Endothelial cell of umbilical vein (primary cell): ENCODE measurements at regions not wholly inside any gene's neighbourhood (a gene's known extent, or its start where the extent isn't known, plus 50 kb on each side); places are given as distances from the start of the nearest gene placed in this dataset.

Experiments
- BruUV-seq: library from RNA; stranded (reverse); fragments of 400-500 nt; replicated peaks from 2 replicates; lab custom pipeline; 2021; lab: Mats Ljungman, UMichigan
- CTCF ChIA-PET: fragments of 300-600, 350-600 bp; sonication (Branson Sonifier 250); formaldehyde crosslinking; loops from one replicate; lab custom pipeline; 2021; ENCODE audit warnings: antibody characterized with exemption, inconsistent platforms; lab: Charles Lee
- POLR2A ChIA-PET: fragments of 300-600, 350-600 bp; sonication (Branson Sonifier 250); formaldehyde crosslinking; loops from one replicate; lab custom pipeline; 2021; ENCODE audit warnings: antibody characterized with exemption, inconsistent platforms; lab: Charles Lee
- DNase-seq: peaks from one replicate; pipeline ENCODE4 v3.0.0-alpha.2; 2011; ENCODE audit warnings: low read depth, low spot score
- FAIRE-seq: peaks from 2 replicates; lab custom pipeline; 2011; peaks lifted over from hg19 to GRCh38; lab: Jason Lieb, UNC
- H2AFZ ChIP-seq: 2 replicates; pipeline ENCODE4 v1.6.0; 2012; ENCODE audit warnings: low read depth, low read length, control low read depth, inconsistent platforms
- H3K27ac ChIP-seq: 2 replicates; pipeline ENCODE4 v1.5.1; 2011; ENCODE audit warnings: low read depth, mild to moderate bottlenecking, control low read depth, low read length, moderate library complexity; ENCODE audit not compliant: insufficient read depth
- H3K27me3 ChIP-seq, 2 experiments: 2 replicates each; pipeline versions ENCODE4 v1.6.0 to v1.6.1; 2011; ENCODE audit warnings: low read length in 2 of 2, mixed read lengths in 1 of 2; ENCODE audit not compliant: control insufficient read depth in 2 of 2, insufficient read depth in 2 of 2
- H3K36me3 ChIP-seq, 2 experiments: 2 replicates in 1 of 2; 3 replicates in 1 of 2; pipeline ENCODE4 v1.5.1; 2011; ENCODE audit warnings: low read length in 2 of 2, mild to moderate bottlenecking in 1 of 2, moderate library complexity in 1 of 2; ENCODE audit not compliant: control insufficient read depth in 2 of 2, insufficient read depth in 2 of 2; ENCODE audit errors: extremely low read depth in 1 of 2
- H3K4me1 ChIP-seq: 3 replicates; pipeline ENCODE4 v1.5.1; 2011; ENCODE audit warnings: mild to moderate bottlenecking, low read length; ENCODE audit not compliant: control insufficient read depth, insufficient read depth; ENCODE audit errors: extremely low read depth
- H3K4me2 ChIP-seq: 2 replicates; pipeline ENCODE4 v1.6.1; 2011; ENCODE audit warnings: low read length, control low read depth, mixed read lengths; ENCODE audit not compliant: insufficient read depth
- H3K4me3 ChIP-seq, 3 experiments: fragments of 200-600 bp in 1 of 3; sonication (generic), shearing (Covaris generic) in 1 of 3; replicated peaks in 1 of 3; 2 replicates each; pipeline ENCODE4 v1.5.1; 2011 to 2016; ENCODE audit warnings: control low read depth in 3 of 3, low read length in 3 of 3, mild to moderate bottlenecking in 2 of 3, inconsistent platforms in 1 of 3, low read depth in 1 of 3, moderate library complexity in 1 of 3; ENCODE audit not compliant: insufficient read depth in 1 of 3
- H3K79me2 ChIP-seq: 2 replicates; pipeline ENCODE4 v1.6.0; 2012; ENCODE audit warnings: low read length, inconsistent platforms; ENCODE audit not compliant: control insufficient read depth, insufficient read depth
- H3K9ac ChIP-seq: replicated peaks from 2 replicates; pipeline ENCODE3; 2011; ENCODE audit warnings: low read length, control low read depth; ENCODE audit not compliant: insufficient read depth; ENCODE audit errors: extremely low read depth
- H3K9me1 ChIP-seq: replicated peaks from 3 replicates; pipeline ENCODE4 v1.6.0; 2011; ENCODE audit warnings: mild to moderate bottlenecking, low read length; ENCODE audit not compliant: control insufficient read depth, insufficient read depth; ENCODE audit errors: extremely low read depth
- H3K9me3 ChIP-seq: replicated peaks from 2 replicates; pipeline ENCODE4 v1.5.1; 2012; ENCODE audit warnings: low read length, inconsistent platforms; ENCODE audit not compliant: control insufficient read depth, insufficient read depth
- H4K20me1 ChIP-seq: replicated peaks from 2 replicates; pipeline ENCODE3; 2011; ENCODE audit warnings: mild to moderate bottlenecking, low read length; ENCODE audit not compliant: control insufficient read depth, insufficient read depth; ENCODE audit errors: extremely low read depth
- CTCF ChIP-seq, 2 donors: IDR thresholded peaks; 1 replicate in 1 of 2; 2 replicates in 1 of 2; pipeline ENCODE4 v1.5.1; 2011; ENCODE audit warnings: low read length in 2 of 2, mild to moderate bottlenecking in 2 of 2, moderate library complexity in 2 of 2, control low read depth in 1 of 2, inconsistent platforms in 1 of 2, low read depth in 1 of 2; ENCODE audit not compliant: insufficient read depth in 1 of 2; ENCODE audit errors: extremely low read depth in 1 of 2
- EZH2 ChIP-seq: IDR thresholded peaks from 2 replicates; pipeline ENCODE4 v1.6.1; 2012; ENCODE audit warnings: borderline replicate concordance, low read depth, mild to moderate bottlenecking, moderate library complexity, low read length, inconsistent platforms; ENCODE audit not compliant: severe bottlenecking
- FOS ChIP-seq: IDR thresholded peaks from 2 replicates; pipeline ENCODE4 v1.6.1; 2011; ENCODE audit warnings: mild to moderate bottlenecking, low read length, moderate library complexity, borderline replicate concordance; ENCODE audit not compliant: insufficient read depth
- GATA2 ChIP-seq: IDR thresholded peaks from 2 replicates; pipeline ENCODE4 v1.7.0; 2011; ENCODE audit warnings: low read depth, mild to moderate bottlenecking, moderate library complexity, mixed read lengths, low read length; ENCODE audit not compliant: insufficient read length, insufficient read depth
- JUN ChIP-seq: IDR thresholded peaks from 2 replicates; pipeline ENCODE4 v1.6.1; 2011; ENCODE audit warnings: borderline replicate concordance, low read depth; ENCODE audit not compliant: insufficient read length, insufficient read depth
- MAX ChIP-seq: IDR thresholded peaks from 2 replicates; pipeline ENCODE4 v1.6.1; 2011; ENCODE audit not compliant: insufficient read depth, insufficient read length
- MYC ChIP-seq: IDR thresholded peaks from one replicate; pipeline ENCODE4 v1.6.1; 2011; ENCODE audit warnings: mild to moderate bottlenecking, low read depth, low read length
- POLR2A ChIP-seq: IDR thresholded peaks from 2 replicates; pipeline ENCODE4 v1.6.1; 2012; ENCODE audit warnings: low read depth, mild to moderate bottlenecking, control low read depth, low read length
- POLR2AphosphoS5 ChIP-seq: IDR thresholded peaks from 2 replicates; pipeline ENCODE4 v1.6.1; 2012; ENCODE audit warnings: low read depth, mild to moderate bottlenecking, control low read depth, low read length, moderate library complexity; ENCODE audit not compliant: insufficient read depth
- dilution Hi-C: fragments of 300-500 bp; cut with MboI; formaldehyde crosslinking; loops from one replicate; pipeline ENCODE4 v1.15.0; 2019; ENCODE audit warnings: low sequenced_read_pairs; ENCODE audit not compliant: extremely low pct_ligation_motif_present
- intact Hi-C: fragments of 100-400 bp; cut with micrococcal nuclease; formaldehyde crosslinking; loops from one replicate; pipeline ENCODE4 v1.10.0; 2022

- Histone ChIP-seq H4K20me1 (no peaks in the 10 kb centered on the region), H3K9me3 (no peaks in the 10 kb centered on the region), H3K9me1 (no peaks in the 10 kb centered on the region), H3K4me1 (no peaks in the 10 kb centered on the region), H3K27me3 (no peaks in the 10 kb centered on the region), H3K9ac (no peak overlapping the region), H3K79me2 (no peaks in the 10 kb centered on the region), H3K27ac (no peak overlapping the region), H2AFZ (no peak overlapping the region), H3K4me2 (no peak overlapping the region), H3K36me3 (no peaks in the 10 kb centered on the region), H3K4me3 (no peak overlapping the region)
- no peak for FAIRE-seq
- ChIA-PET POLR2A (no interaction called here), CTCF (no interaction called here)
- intact Hi-C loops: no loop called here
- no peak for TF ChIP-seq MYC
- TF ChIP-seq EZH2: no peak
- TF ChIP-seq CTCF (IDR thresholded peaks at IDR 0.05; ENCODE audit: extremely low read depth in 1 of 2, insufficient read depth in 1 of 2, low read depth in 1 of 2, low read length in 2 of 2): no peak
- TF ChIP-seq MAX: no peak
- no peak for TF ChIP-seq FOS
- no peak for TF ChIP-seq POLR2A
- TF ChIP-seq POLR2AphosphoS5: no peak
- TF ChIP-seq GATA2: no peak
- TF ChIP-seq JUN: no peak
- dilution Hi-C loops: no loop called here
- no peak for DNase-seq
- no TSS peak for BruUV-seq
These were observed 313.2 kb upstream of the MAP3K7 start for GRCh38 chr6:90900034-90900433.
